ENCODE measurements at regions not wholly inside any gene's neighbourhood (a gene's known extent, or its start where the extent isn't known, plus 50 kb on each side); places are given as distances from the start of the nearest gene placed in this dataset.

DNA sequence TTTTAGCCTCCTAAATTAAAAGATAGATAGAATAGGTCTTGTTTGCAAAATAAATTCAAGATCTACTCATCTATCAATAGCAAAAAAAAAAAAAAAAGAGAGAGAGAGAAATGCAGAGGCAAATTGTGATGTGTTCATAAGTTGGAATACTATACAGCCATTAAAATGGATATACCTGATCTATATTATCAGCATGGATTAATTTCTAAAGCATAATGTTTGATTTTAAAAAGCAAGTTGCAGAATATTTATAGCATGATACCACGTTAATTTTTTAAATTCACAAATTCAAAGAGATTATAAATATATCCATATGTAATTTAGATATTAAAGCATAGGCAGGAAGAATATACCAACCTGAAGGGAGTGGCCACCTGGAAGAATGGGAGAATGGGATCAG, 114.9 kb upstream of the PTPRT start:
- H3K27me3 ChIP-seq (replicated peaks in 1 of 2; ENCODE audit: control insufficient read depth in 2 of 2, insufficient read depth in 2 of 2, low read length in 1 of 2) = no peaks in the 10 kb centered on the region; a peak in 1 of 4 replicates
- intact Hi-C loops (cut with micrococcal nuclease; ENCODE audit: unreplicated experiment) (no loop called here), in situ Hi-C loops (cut with MboI) (no loop called here)
- ChIA-PET RAD21 (ENCODE audit: unreplicated experiment) (no interaction called here), POLR2A (no interaction called here), SMC1A (ENCODE audit: uncharacterized antibody, unreplicated experiment) (no interaction called here), CTCF (no interaction called here)
- no peak overlapping the region for H3K4me3 ChIP-seq
- ATAC-seq (no peak), FAIRE-seq (no peak), DNase-seq (ENCODE audit: low read depth, low spot score) (no peak)
- H3K79me2 ChIP-seq (ENCODE audit: control insufficient read depth, insufficient read depth, low read length) = no peaks in the 10 kb centered on the region
- 39% methylated on average over 1 of the region's 1 CpG for WGBS (ENCODE audit: insufficient coverage, insufficient replicate concordance, low lambda C conversion rate, missing lambda C conversion rate)
- no peaks in the 10 kb centered on the region; the same call in 2 of the 3 replicates for H3K9me3 ChIP-seq (replicated peaks; ENCODE audit: control insufficient read depth, insufficient read depth, low read length)
- no peak overlapping the region for H2AFZ ChIP-seq (ENCODE audit: control insufficient read depth, low read depth, low read length)
- no peaks in the 10 kb centered on the region for H3K36me3 ChIP-seq (ENCODE audit: control insufficient read depth in 2 of 2, insufficient read depth in 2 of 2, low read length in 1 of 2)
- H3K4me2 ChIP-seq (ENCODE audit: control insufficient read depth, insufficient read depth) = no peak overlapping the region
- no peaks in the 10 kb centered on the region for H3K4me1 ChIP-seq (ENCODE audit: control insufficient read depth, insufficient read depth, low read length)
- H3K9ac ChIP-seq (ENCODE audit: control insufficient read depth, insufficient read depth, low read length) = no peak overlapping the region
- H3K27ac ChIP-seq (ENCODE audit: control insufficient read depth, insufficient read depth) = no peak overlapping the region
- TF ChIP-seq NFIC (IDR thresholded peaks at IDR 0.05; ENCODE audit: low read depth, low read length) = no peak
- no TSS peak for BruUV-seq (replicated peaks)
- H4K20me1 ChIP-seq (ENCODE audit: control insufficient read depth, insufficient read depth) = no peaks in the 10 kb centered on the region

DNA sequence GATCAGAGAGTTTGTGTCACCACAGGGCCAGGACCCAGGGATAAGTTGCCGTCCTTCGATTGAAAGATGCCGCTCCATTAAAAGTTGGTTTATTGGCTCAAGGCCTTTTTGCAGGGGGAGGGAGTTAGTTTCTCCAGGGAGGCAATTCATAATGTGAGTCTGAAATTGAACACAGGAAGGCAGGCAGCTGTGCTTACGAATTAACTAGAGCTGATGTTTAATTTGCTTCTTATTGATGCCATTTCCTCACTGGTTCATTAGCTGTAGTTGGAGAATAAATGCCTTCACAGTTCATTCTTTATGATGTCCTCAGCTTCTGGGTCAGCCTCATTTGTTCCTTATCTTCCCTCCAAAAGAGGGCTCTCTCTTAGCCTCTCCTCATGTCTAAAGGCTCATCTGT, 113.2 kb upstream of the PTPRT start:
- H3K4me3 ChIP-seq = no peak overlapping the region
- 57% methylated on average over 4 of the region's 4 CpGs for WGBS (ENCODE audit: insufficient coverage, insufficient replicate concordance, low lambda C conversion rate, missing lambda C conversion rate)
- H3K27me3 ChIP-seq (replicated peaks in 1 of 2; ENCODE audit: control insufficient read depth in 2 of 2, insufficient read depth in 2 of 2, low read length in 1 of 2) = no peaks in the 10 kb centered on the region; a peak in 1 of 4 replicates
- no peak overlapping the region for H3K27ac ChIP-seq (ENCODE audit: control insufficient read depth, insufficient read depth)
- ChIA-PET CTCF (no interaction called here), RAD21 (ENCODE audit: unreplicated experiment) (no interaction called here), POLR2A (no interaction called here), SMC1A (ENCODE audit: uncharacterized antibody, unreplicated experiment) (no interaction called here)
- H3K36me3 ChIP-seq (ENCODE audit: control insufficient read depth in 2 of 2, insufficient read depth in 2 of 2, low read length in 1 of 2) = no peaks in the 10 kb centered on the region
- DNase-seq (ENCODE audit: low read depth, low spot score) (no peak), FAIRE-seq (no peak), ATAC-seq (no peak)
- in situ Hi-C loops (cut with MboI) (no loop called here), intact Hi-C loops (cut with micrococcal nuclease; ENCODE audit: unreplicated experiment) (no loop called here)
- no peaks in the 10 kb centered on the region for H3K79me2 ChIP-seq (ENCODE audit: control insufficient read depth, insufficient read depth, low read length)
- no peak overlapping the region for H3K4me2 ChIP-seq (ENCODE audit: control insufficient read depth, insufficient read depth)
- no peaks in the 10 kb centered on the region for H3K9me3 ChIP-seq (replicated peaks; ENCODE audit: control insufficient read depth, insufficient read depth, low read length)
- BruUV-seq (replicated peaks) = no TSS peak
- H2AFZ ChIP-seq (ENCODE audit: control insufficient read depth, low read depth, low read length) = no peak overlapping the region
- H4K20me1 ChIP-seq (ENCODE audit: control insufficient read depth, insufficient read depth) = no peaks in the 10 kb centered on the region
- no peaks in the 10 kb centered on the region for H3K4me1 ChIP-seq (ENCODE audit: control insufficient read depth, insufficient read depth, low read length)
- TF ChIP-seq SUZ12 (IDR thresholded peaks at IDR 0.05; ENCODE audit: unreplicated experiment) (no peak), SMC3 (IDR thresholded peaks at IDR 0.05; ENCODE audit: borderline replicate concordance, low read length) (no peak), HDAC2 (IDR thresholded peaks at IDR 0.05) (no peak), TAF1 (IDR thresholded peaks at IDR 0.05; ENCODE audit: borderline replicate concordance, low read depth, low read length) (no peak), IRF4 (IDR thresholded peaks at IDR 0.05; ENCODE audit: low read depth, low read length) (no peak)
- no peak overlapping the region for H3K9ac ChIP-seq (ENCODE audit: control insufficient read depth, insufficient read depth, low read length)

Measured in GM12878 (cell line).